ENCODE measurements at regions not wholly inside any gene's neighbourhood (a gene's known extent, or its start where the extent isn't known, plus 50 kb on each side); places are given as distances from the start of the nearest gene placed in this dataset.

- DNase-seq (ENCODE audit: low spot score): no peak
- H3K9me3 ChIP-seq (ENCODE audit: low read depth, low read length, poor library complexity, severe bottlenecking): peaks cover 6% of the 10 kb centered on the region
- H3K27ac ChIP-seq (ENCODE audit: low read depth, low read length, poor library complexity, severe bottlenecking): no peak overlapping the region
- intact Hi-C loops (cut with micrococcal nuclease; ENCODE audit: unreplicated experiment): no loop called here
- no peak overlapping the region for H3K4me3 ChIP-seq (ENCODE audit: low read depth, low read length, poor library complexity, severe bottlenecking)
- ChIA-PET POLR2A (ENCODE audit: low non-redundant PET) (interaction anchor here (0.6 kb wide), 2 partner anchors 36 to 134 kb away, joined by 3 read pairs; no protein-coding TSS in a partner anchor), CTCF (no interaction called here)
- no peaks in the 10 kb centered on the region for H3K36me3 ChIP-seq (ENCODE audit: insufficient read depth, low read length, poor library complexity, severe bottlenecking)
- H3K27me3 ChIP-seq (replicated peaks; ENCODE audit: insufficient read depth, low read depth, low read length, poor library complexity): no peaks in the 10 kb centered on the region
- TF ChIP-seq EZH2 (IDR thresholded peaks at IDR 0.05; ENCODE audit: borderline replicate concordance, low read depth, low read length, poor library complexity, severe bottlenecking) (no peak), CTCF (conservative IDR thresholded peaks at IDR 0.05; ENCODE audit: low read depth, low read length) (no peak)
- peaks cover 35% of the 10 kb centered on the region for H3K4me1 ChIP-seq (ENCODE audit: insufficient read depth, low read length, poor library complexity, severe bottlenecking)
- no TSS peak for BruUV-seq (replicated peaks)
Measured at GRCh38 chr2:43087413-43087812, 139.0 kb downstream of the ZFP36L2 start.

GRCh38 chr2:43086451-43087221 lies 139.8 kb downstream of the ZFP36L2 start:
- no TSS peak for BruUV-seq (replicated peaks)
- H3K36me3 ChIP-seq (ENCODE audit: insufficient read depth, low read length, poor library complexity, severe bottlenecking): no peaks in the 10 kb centered on the region
- H3K4me3 ChIP-seq (ENCODE audit: low read depth, low read length, poor library complexity, severe bottlenecking): no peak overlapping the region
- peak; percentile 86 for DNase-seq (ENCODE audit: low spot score)
- H3K27ac ChIP-seq (ENCODE audit: low read depth, low read length, poor library complexity, severe bottlenecking): peak overlapping the region; percentile 64
- H3K9me3 ChIP-seq (ENCODE audit: low read depth, low read length, poor library complexity, severe bottlenecking): peaks cover 6% of the 10 kb centered on the region
- CTCF ChIA-PET: no interaction called here
- TF ChIP-seq EZH2 (IDR thresholded peaks at IDR 0.05; ENCODE audit: borderline replicate concordance, low read depth, low read length, poor library complexity, severe bottlenecking) (no peak), CTCF (conservative IDR thresholded peaks at IDR 0.05; ENCODE audit: low read depth, low read length) (no peak)
- intact Hi-C loops (cut with micrococcal nuclease; ENCODE audit: unreplicated experiment): no loop called here
- no peaks in the 10 kb centered on the region for H3K27me3 ChIP-seq (replicated peaks; ENCODE audit: insufficient read depth, low read depth, low read length, poor library complexity)
- POLR2A ChIA-PET (ENCODE audit: low non-redundant PET): interaction anchor here (0.6 kb wide), 1 partner anchor 36 kb away, joined by 3 read pairs; no protein-coding TSS in a partner anchor
- peaks cover 41% of the 10 kb centered on the region for H3K4me1 ChIP-seq (ENCODE audit: insufficient read depth, low read length, poor library complexity, severe bottlenecking)

GRCh38 chr2:43085929-43086328 lies 140.5 kb downstream of the ZFP36L2 start:
- peaks cover 6% of the 10 kb centered on the region for H3K9me3 ChIP-seq (ENCODE audit: low read depth, low read length, poor library complexity, severe bottlenecking)
- TF ChIP-seq CTCF (conservative IDR thresholded peaks at IDR 0.05; ENCODE audit: low read depth, low read length) (no peak), EZH2 (IDR thresholded peaks at IDR 0.05; ENCODE audit: borderline replicate concordance, low read depth, low read length, poor library complexity, severe bottlenecking) (no peak)
- H3K27ac ChIP-seq (ENCODE audit: low read depth, low read length, poor library complexity, severe bottlenecking): peak overlapping the region; percentile 64
- no peak for DNase-seq (ENCODE audit: low spot score)
- H3K36me3 ChIP-seq (ENCODE audit: insufficient read depth, low read length, poor library complexity, severe bottlenecking): no peaks in the 10 kb centered on the region
- CTCF ChIA-PET: no interaction called here
- H3K4me1 ChIP-seq (ENCODE audit: insufficient read depth, low read length, poor library complexity, severe bottlenecking): peaks cover 41% of the 10 kb centered on the region
- no peaks in the 10 kb centered on the region for H3K27me3 ChIP-seq (replicated peaks; ENCODE audit: insufficient read depth, low read depth, low read length, poor library complexity)
- intact Hi-C loops (cut with micrococcal nuclease; ENCODE audit: unreplicated experiment): no loop called here
- BruUV-seq (replicated peaks): no TSS peak
- no peak overlapping the region for H3K4me3 ChIP-seq (ENCODE audit: low read depth, low read length, poor library complexity, severe bottlenecking)
- POLR2A ChIA-PET (ENCODE audit: low non-redundant PET): no interaction called here
